NB4 (cell line): ENCODE measurements at regions not wholly inside any gene's neighbourhood (a gene's known extent, or its start where the extent isn't known, plus 50 kb on each side); places are given as distances from the start of the nearest gene placed in this dataset.

Experiments used
- DNase-seq: peaks from one replicate; pipeline ENCODE4 v3.0.0; 2010; ENCODE audit warnings: low read depth
- H3K4me3 ChIP-seq: one replicate; pipeline ENCODE4 v1.5.1; 2011; ENCODE audit warnings: mild to moderate bottlenecking, low read depth, low read length, moderate library complexity
- CTCF ChIP-seq: IDR thresholded peaks from one replicate; pipeline ENCODE4 v1.5.1; 2012; ENCODE audit warnings: low read depth, low read length
- MAX ChIP-seq: IDR thresholded peaks from 2 replicates; pipeline ENCODE4 v1.6.1; 2011; ENCODE audit warnings: low read depth, low read length
- MYC ChIP-seq: IDR thresholded peaks from 2 replicates; pipeline ENCODE4 v1.6.1; 2011; ENCODE audit warnings: low read depth, low read length
- POLR2A ChIP-seq: IDR thresholded peaks from 2 replicates; pipeline ENCODE4 v1.6.1; 2011; ENCODE audit warnings: mild to moderate bottlenecking; ENCODE audit not compliant: insufficient read length; ENCODE audit errors: extremely low read depth

GRCh38 chr5:15433709-15434108 is 66.3 kb upstream of the FBXL7 start:
- H3K4me3 ChIP-seq: no peak overlapping the region
- DNase-seq: no peak
- TF ChIP-seq CTCF (no peak), POLR2A (no peak), MYC (no peak), MAX (no peak)

- H3K4me3 ChIP-seq: no peak overlapping the region
- no peak for DNase-seq
- TF ChIP-seq CTCF (no peak), MAX (no peak), MYC (no peak), POLR2A (no peak)
These were observed 68.1 kb upstream of the FBXL7 start for GRCh38 chr5:15431923-15432322.

- DNase-seq: no peak
These were observed 74.2 kb upstream of the FBXL7 start for GRCh38 chr5:15425766-15426165.

GRCh38 chr5:15424769-15425168 is 75.2 kb upstream of the FBXL7 start:
- TF ChIP-seq MAX (no peak), CTCF (no peak), POLR2A (no peak), MYC (no peak)
- no peak overlapping the region for H3K4me3 ChIP-seq
- DNase-seq: no peak

More at GRCh38 chr5:15425766-15426165, 74.2 kb upstream of the FBXL7 start:
- TF ChIP-seq POLR2A: no peak
- no peak for TF ChIP-seq MAX
- no peak for TF ChIP-seq MYC
- no peak for TF ChIP-seq CTCF
- H3K4me3 ChIP-seq: no peak overlapping the region

GRCh38 chr5:15421921-15422412 is 78.0 kb upstream of the FBXL7 start:
- no peak for DNase-seq
- no peak for TF ChIP-seq POLR2A
- TF ChIP-seq CTCF: no peak
- TF ChIP-seq MAX: no peak
- no peak for TF ChIP-seq MYC
- H3K4me3 ChIP-seq: no peak overlapping the region

GRCh38 chr5:15421381-15421780 is 78.6 kb upstream of the FBXL7 start:
- H3K4me3 ChIP-seq: no peak overlapping the region
- TF ChIP-seq MYC (no peak), CTCF (no peak), POLR2A (no peak), MAX (no peak)
- no peak for DNase-seq
